HUDEP-2 (cell line): ENCODE measurements at regions not wholly inside any gene's neighbourhood (a gene's known extent, or its start where the extent isn't known, plus 50 kb on each side); places are given as distances from the start of the nearest gene placed in this dataset.

Source experiments
- DNase-seq, 76 experiments: peaks; one replicate each; lab custom pipeline; 2025; ENCODE audit not compliant: unreplicated experiment in 76 of 76; lab: John Stamatoyannopoulos, UW

GRCh38 chr1:87937831-87938395 lies 609.2 kb downstream of the LMO4 start:
- DNase-seq = no peak

- no peak for DNase-seq
These were observed 610.0 kb downstream of the LMO4 start for GRCh38 chr1:87938631-87939030.

GRCh38 chr1:87939444-87939843 lies 610.8 kb downstream of the LMO4 start:
- no peak for DNase-seq

GRCh38 chr1:87940421-87940820 lies 611.7 kb downstream of the LMO4 start:
- no peak for DNase-seq

- no peak for DNase-seq
These were observed 612.8 kb downstream of the LMO4 start for GRCh38 chr1:87941337-87941946.

- no peak for DNase-seq
These were observed 613.5 kb downstream of the LMO4 start for GRCh38 chr1:87942165-87942564.

GRCh38 chr1:87949711-87950110 lies 621.0 kb downstream of the LMO4 start:
- DNase-seq = no peak

- DNase-seq = no peak
These were observed 621.7 kb downstream of the LMO4 start for GRCh38 chr1:87950369-87950768.

GRCh38 chr1:87951409-87951808 lies 622.7 kb downstream of the LMO4 start:
- no peak for DNase-seq

GRCh38 chr1:87951852-87952251 lies 623.2 kb downstream of the LMO4 start:
- no peak for DNase-seq

GRCh38 chr1:87953121-87953520 lies 624.4 kb downstream of the LMO4 start:
- no peak for DNase-seq

GRCh38 chr1:87953732-87954344 lies 625.2 kb downstream of the LMO4 start:
- peak in 49 of 76 experiments; percentile 1 to 57 (median 18) for DNase-seq

- DNase-seq = no peak
These were observed 626.4 kb downstream of the LMO4 start for GRCh38 chr1:87955038-87955437.

- no peak for DNase-seq
These were observed 627.4 kb downstream of the LMO4 start for GRCh38 chr1:87956072-87956471.

GRCh38 chr1:87956750-87957149 lies 628.1 kb downstream of the LMO4 start:
- no peak for DNase-seq

GRCh38 chr1:87957331-87957730 lies 628.7 kb downstream of the LMO4 start:
- no peak for DNase-seq

GRCh38 chr1:87958201-87958600 lies 629.5 kb downstream of the LMO4 start:
- DNase-seq = no peak

GRCh38 chr1:87958716-87959115 lies 630.0 kb downstream of the LMO4 start:
- DNase-seq = no peak

- DNase-seq = no peak
These were observed 630.6 kb downstream of the LMO4 start for GRCh38 chr1:87959236-87959635.

- no peak for DNase-seq
These were observed 633.3 kb downstream of the LMO4 start for GRCh38 chr1:87961992-87962391.

- no peak for DNase-seq
These were observed 634.9 kb downstream of the LMO4 start for GRCh38 chr1:87963556-87963955.

- DNase-seq = no peak
These were observed 636.5 kb downstream of the LMO4 start for GRCh38 chr1:87965193-87965592.
